GM12865 (cell line): ENCODE measurements at regions not wholly inside any gene's neighbourhood (a gene's known extent, or its start where the extent isn't known, plus 50 kb on each side); places are given as distances from the start of the nearest gene placed in this dataset.
"Not testable (repeated sequence)": the region's sequence is repeated elsewhere in the genome, so short reads cannot be mapped to it uniquely, and the experiment has no call there.

ENCODE experiments used
- DNase-seq: peaks from one replicate; pipeline ENCODE4 v3.0.0; 2010; ENCODE audit warnings: low read depth
- H3K4me3 ChIP-seq: 2 replicates; pipeline ENCODE4 v1.5.1; 2011; ENCODE audit warnings: mild to moderate bottlenecking, low read depth, low read length, control low read depth
- TF ChIP-seq, protein P1 (sequence below): IDR thresholded peaks from 2 replicates; pipeline ENCODE4 v1.5.1; 2011; ENCODE audit warnings: low read length, control low read depth, low read depth, inconsistent platforms; ENCODE audit not compliant: insufficient read depth; ENCODE audit errors: missing control alignments

DNA sequence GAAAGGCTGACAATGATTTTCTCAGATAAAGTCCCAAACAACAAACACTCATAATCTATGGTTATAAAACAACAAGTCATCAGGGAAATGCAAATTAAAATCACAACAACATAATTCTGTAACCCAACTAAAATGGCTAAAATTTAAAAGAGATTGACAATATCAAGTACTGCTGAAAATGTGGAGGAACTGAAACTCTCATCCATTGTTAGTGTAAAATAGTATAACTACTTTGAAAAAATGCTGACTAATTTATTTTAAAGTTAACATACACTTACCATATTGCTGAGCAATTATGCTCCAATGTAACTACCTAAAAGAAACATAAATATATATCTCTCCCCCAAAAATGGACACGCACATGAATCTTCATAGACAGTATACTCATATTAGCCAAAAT, 245.9 kb upstream of the SPOPL start:
- TF ChIP-seq, protein P1, sequence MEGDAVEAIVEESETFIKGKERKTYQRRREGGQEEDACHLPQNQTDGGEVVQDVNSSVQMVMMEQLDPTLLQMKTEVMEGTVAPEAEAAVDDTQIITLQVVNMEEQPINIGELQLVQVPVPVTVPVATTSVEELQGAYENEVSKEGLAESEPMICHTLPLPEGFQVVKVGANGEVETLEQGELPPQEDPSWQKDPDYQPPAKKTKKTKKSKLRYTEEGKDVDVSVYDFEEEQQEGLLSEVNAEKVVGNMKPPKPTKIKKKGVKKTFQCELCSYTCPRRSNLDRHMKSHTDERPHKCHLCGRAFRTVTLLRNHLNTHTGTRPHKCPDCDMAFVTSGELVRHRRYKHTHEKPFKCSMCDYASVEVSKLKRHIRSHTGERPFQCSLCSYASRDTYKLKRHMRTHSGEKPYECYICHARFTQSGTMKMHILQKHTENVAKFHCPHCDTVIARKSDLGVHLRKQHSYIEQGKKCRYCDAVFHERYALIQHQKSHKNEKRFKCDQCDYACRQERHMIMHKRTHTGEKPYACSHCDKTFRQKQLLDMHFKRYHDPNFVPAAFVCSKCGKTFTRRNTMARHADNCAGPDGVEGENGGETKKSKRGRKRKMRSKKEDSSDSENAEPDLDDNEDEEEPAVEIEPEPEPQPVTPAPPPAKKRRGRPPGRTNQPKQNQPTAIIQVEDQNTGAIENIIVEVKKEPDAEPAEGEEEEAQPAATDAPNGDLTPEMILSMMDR, result no peak

DNA sequence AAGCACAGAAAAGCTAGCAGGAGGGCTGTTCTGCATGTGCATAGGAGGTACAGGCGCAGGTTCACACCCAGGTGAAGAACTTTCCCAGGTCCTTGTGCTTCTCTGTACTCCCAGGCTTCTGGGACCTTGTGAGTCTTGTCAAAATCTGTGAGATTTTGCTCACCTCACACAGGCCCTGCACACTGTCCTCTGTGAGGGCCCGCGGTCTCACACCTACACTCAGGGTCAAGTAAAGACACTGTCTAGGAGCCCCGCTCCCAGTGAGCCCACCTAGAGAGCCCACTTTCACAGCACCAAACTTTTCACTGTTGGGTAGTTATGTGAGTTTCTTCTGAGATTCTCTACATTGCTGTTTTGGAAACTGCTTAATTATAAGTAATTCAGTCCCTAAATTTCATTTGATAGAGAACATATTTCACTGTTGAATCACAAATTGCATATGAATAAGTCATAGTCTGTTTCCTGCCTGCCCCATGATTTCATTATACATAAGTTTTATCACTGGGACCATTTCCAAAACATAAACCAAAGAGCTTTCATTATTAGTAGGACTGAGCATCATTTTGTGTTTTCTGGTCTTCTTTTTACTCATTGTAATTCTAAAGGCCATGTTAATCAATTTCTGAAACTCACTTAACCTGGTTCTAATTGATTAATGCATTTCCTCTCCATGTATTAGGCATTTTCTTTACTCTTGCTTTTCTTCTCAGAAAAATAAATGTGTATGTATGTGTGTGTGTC, 234.2 kb upstream of the SPOPL start:
- TF ChIP-seq, protein P1, result no peak
- no peak overlapping the region for H3K4me3 ChIP-seq
- DNase-seq, result peak; percentile 52

More for the DNA sequence above, 245.9 kb upstream of the SPOPL start:
- no peak for DNase-seq
- no peak overlapping the region for H3K4me3 ChIP-seq

DNA sequence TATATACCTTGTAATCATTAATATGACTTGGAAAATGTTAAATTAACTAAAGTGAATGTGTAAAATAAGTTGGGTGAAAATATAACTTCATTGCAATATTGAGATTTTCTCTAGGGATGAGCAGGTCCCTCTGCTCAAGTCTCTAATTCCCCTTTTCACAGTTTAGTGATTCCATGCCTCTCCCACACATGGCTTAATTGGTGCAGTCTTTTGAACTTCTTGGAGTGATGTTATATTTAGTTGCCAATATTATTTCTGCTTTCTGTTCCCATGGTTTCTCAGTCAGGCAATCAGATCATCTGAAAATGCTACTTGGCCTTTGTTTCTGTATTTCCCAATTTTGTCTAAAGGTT, 233.7 kb upstream of the SPOPL start:
- DNase-seq, result peak; percentile 21
- TF ChIP-seq, protein P1, result no peak
- no peak overlapping the region for H3K4me3 ChIP-seq

DNA sequence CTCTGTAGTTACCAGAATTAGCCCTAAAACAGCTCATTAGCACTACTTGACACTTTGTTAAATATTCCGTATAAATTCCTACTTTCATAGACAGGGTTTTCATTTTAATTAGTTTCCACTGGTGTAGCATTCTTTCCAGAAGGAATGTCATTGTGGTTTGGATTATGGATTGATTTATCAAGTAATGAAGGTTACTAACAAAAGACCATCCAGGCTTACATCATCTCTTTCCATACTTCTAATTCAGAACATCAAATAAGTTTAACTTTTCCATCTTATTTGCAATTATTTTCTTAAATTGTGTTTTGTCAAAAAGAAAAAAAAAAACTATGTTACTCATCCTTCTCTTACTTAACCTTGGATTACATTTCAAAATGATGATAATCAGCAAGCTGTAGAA, 231.8 kb upstream of the SPOPL start:
- H3K4me3 ChIP-seq, result no peak overlapping the region
- DNase-seq, result no peak
- TF ChIP-seq, protein P1, result no peak

DNA sequence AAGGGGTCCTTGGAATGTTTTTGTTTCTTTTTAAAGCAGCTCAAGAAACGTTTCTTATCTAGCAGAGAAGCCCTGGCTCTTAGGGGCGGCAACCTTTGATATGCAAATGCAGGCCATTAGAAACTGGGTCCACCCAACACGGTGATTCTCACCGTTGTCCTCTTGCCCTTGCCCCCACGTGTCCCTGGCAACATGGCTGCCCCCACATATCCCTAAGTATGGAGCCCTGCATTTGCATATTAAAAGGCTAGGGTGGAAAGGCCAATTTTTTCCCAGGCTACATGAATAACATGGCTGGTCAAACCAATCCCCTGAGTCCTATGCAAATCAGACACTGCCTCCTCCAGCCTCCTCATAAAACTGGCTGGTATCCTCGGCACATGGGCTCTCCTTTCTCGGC, 230.1 kb upstream of the SPOPL start:
- TF ChIP-seq, protein P1, result no peak
- H3K4me3 ChIP-seq, result no peak overlapping the region

DNA sequence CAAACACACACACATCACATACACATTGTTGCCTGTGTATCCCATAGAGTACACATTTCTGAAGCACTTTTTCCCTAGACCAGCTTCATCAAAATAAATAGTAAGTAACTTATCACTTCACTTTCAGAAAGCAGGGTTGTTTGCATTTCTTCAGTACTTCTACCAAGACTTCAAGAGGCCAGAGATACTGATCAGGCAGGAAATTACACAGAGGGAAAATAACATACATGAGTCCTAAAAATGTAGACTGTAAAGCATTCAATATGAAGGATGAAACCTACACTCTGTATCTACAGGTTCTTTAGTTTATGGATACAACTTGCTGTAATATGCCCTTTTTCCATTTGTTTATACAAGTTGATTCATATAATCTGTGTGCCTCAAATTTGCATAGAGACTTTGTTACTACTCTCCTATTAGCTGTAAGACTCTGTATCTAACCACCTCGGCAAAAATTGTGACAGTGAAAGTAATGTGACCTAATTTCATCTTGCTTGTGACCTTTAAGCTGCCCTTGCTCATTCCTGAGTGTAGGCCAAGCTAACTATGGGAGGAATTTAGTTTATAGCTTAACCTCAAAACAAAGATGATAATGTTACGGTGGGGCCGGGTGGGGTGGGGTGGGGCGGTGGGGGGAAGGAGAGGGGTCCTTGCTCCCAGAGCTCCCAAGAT, 228.9 kb upstream of the SPOPL start:
- TF ChIP-seq, protein P1, result no peak
- DNase-seq, result no peak
- H3K4me3 ChIP-seq, result no peak overlapping the region

More for the DNA sequence above, 230.1 kb upstream of the SPOPL start:
- no peak for DNase-seq

DNA sequence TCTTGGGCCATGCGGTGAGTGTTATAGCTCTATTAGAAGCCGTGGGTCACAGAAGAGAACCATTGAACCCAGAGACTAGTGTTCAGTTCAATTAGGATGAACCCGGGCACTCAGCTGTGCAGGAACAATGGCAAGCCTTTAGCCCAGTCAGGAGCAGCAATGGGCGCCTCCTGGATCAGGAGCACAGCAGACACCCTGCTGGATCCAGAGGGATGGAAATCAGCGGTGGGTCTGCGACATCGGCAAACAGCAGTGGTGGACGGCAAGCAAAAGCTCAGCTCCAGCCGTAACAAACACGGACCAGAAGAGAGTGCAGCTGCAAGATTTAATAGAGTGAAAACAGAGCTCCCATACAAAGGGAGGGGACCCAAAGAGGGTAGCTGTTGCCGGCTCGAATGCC, 228.3 kb upstream of the SPOPL start:
- H3K4me3 ChIP-seq, DNase-seq: not testable (repeated sequence)
